CMK (cell line): ENCODE measurements at regions not wholly inside any gene's neighbourhood (a gene's known extent, or its start where the extent isn't known, plus 50 kb on each side); places are given as distances from the start of the nearest gene placed in this dataset.

ENCODE experiments used
- DNase-seq: peaks from one replicate; pipeline ENCODE4 v3.0.0-alpha.2; 2010; ENCODE audit warnings: low read depth

DNA sequence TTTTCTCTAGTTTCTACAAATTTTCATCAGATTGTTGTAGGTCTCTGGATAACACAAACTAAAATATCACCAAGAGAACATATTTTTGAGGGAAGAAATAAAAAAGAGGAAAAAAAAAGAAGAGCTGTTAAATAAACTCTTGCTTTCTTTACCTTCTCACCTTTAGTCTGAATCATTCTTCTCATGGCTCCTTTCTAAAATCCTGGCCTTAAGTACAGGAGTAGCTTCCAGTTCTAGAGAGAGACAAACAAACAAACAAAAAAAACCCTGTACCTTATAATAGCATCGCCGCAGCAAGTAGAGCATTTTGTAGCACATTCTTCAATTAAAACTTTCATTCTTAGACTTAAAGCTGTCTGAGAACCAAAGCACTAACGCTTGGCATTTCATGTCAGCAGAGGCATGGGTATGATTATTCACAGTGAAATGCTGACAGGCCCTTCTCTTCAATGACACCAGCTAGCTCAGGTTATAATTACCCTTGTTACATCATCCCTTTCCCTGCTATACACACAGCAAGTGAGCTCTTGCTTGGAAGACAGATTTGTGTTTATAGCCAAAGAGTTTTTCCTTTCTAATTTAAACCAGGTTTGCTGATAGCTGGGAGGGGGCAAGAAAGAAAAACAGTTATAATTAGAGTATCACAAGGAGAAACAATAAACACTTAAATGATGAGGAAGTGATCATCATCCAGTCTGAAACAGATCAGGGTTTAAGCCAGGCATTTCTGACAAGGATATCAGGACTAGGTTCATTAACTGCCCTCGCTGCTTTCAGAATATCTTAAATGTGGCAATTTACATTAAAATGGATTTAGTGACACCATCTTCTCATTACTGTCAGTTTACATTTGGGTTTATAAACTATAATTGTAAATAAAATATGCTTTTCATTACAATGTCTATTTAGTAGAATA, 510.9 kb upstream of the ZNF608 start:
- DNase-seq, result no peak

DNA sequence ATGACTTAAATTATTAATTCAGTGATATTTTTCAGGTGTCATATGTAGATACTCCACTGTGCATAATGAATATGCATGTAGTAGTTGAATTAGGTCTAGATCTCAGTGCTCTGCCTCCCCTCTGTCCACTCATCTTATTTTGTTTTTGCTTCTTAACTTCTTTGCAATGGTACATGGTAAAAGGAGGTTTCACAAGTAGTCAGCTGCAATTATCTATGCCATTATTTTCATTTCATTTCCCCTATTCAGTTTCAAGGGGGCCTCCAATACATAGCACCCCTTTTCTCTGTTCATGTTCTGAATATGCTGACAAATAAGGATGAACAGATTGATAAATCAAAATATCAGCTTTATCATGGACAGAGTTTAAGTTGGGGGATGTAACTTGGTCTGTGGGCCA, 511.6 kb upstream of the ZNF608 start:
- DNase-seq, result no peak

DNA sequence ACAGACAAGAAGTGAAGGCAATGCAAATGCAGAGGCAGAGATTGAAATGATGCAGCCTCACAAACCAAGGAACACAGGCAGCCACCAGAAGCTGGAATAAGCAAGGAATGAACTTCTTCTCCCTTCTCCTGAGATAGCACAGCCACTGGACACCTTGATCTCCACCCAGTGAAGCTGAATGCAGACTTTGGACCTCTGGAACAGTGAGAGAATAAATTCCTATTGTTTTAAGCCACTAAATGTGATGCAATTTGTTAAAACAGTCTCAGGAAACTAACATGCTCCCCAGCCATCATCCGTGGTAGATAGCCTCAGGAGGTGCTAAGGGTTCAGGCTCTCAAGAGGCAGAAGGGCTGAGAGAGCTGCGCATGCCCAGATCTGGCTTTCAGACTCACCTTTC, 512.2 kb upstream of the ZNF608 start:
- DNase-seq, result no peak

DNA sequence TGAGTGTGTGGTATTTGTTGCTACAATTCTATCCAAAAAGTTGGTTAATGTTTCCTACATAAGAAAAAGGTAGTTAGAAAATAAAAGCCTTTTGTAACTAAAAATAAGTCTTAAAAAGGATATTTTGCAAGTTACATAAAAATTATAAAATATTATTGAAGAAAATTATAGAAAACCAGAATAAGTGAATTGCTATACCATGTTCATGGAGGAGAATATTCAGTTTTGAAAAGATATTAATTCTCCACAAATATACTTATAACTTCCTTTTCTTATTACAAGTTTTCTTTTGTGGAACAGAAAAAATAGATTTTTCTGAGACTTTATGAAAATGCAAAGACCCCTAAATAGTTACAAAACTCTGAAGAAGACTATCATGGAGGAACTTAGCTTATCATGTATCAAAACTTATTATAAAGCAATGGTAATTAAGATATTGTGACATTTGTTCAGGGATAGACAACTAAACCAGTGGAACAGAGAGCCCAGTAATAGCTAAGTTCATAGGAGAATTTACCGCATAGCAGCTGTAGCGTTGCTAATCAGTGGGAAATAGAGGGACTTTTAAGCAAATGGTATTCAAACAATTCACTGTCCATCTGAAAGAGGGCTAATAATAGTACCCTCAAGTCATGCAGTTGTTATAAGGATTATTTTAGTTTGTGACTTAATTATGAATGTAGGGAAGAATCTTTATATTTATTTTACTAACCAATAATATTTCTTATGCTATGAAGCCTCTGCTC, 515.2 kb upstream of the ZNF608 start:
- no peak for DNase-seq

GRCh38 chr5:125262782-125263181, 516.3 kb upstream of the ZNF608 start:
- no peak for DNase-seq

DNA sequence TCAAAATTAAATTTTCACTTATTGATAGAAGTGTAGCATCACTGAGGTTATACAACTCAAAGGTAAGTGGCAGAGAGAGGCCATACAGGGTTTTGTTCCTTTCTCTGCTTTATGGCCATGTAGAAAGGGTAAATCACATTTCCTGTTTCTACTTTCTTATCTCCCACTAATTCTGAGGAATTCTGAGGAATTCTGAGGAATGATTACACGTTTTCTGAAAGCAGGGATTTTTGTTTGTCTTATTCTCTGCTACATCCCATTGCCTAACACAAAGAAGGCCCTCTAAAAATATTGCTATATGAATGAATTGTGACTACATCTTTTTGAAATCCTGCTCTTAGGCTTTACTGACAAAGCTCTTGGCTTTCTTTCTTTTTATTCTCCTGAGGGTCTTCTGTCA, 516.9 kb upstream of the ZNF608 start:
- DNase-seq, result no peak

GRCh38 chr5:125266106-125266505, 519.7 kb upstream of the ZNF608 start:
- DNase-seq, result no peak

DNA sequence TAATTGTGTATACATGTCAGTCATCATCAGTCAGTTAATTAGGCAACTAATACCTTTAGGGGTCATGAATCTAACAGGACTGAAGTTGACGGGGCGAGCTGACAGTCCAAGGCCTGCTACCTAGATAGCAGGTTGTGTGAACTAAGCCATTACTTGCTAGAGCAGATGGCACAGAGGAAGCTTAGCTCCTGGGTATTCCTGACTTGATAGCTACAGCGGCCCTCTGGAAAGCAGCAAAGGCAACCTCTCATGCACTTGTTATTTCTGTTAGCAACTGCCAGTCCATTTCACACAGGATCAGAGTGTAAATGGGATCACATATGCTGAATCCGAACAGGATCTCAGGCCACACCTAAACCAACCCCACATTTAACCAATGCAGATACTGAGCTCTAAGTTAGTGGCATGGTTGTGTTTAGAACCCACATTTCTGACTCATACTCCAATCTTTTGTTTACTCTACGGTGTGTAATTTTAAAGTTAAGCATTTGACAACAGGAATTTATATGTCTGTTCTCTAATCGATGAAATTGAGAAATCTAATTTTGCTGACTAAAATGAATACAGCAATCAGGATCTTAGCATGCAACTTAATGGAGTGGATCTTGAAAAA, 521.3 kb upstream of the ZNF608 start:
- no peak for DNase-seq

DNA sequence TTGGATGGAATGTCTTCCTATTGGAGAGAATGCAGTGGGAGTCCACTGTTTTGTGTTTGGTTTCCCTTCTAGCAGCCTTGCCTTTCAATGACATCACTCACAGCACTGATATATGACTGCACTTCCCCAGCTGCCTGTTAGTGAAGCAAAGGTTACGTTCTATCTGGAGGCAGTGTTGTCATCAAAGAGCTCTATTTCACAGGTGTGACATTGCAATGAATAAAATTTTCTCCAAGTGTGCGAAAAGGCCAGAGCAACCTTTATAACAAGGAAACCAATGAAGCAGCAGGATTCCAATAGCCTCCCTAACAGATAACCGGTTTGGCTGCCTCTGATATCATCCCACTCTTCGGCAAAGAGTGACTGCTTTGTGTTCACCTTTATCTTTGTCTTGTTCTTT, 523.5 kb upstream of the ZNF608 start:
- DNase-seq, result no peak

DNA sequence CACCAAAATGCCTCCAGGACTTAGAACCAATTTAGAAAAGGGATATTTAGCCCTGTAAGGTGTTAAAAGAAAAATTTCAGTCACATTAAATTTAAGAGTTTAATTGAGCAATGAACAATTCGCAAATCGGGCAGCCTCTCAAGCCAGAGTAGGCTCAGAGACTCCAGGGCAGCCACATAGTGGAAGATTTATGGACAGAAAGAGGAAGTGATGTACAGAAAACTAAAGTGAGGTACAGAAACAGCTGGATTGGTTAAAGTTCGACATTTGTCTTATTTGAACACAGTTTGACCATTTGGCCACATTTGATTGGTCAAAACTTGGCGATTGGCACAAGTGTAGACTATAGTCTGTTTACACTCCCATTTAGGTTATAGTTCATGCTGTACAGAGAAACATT, 525.9 kb upstream of the ZNF608 start:
- DNase-seq, result no peak

DNA sequence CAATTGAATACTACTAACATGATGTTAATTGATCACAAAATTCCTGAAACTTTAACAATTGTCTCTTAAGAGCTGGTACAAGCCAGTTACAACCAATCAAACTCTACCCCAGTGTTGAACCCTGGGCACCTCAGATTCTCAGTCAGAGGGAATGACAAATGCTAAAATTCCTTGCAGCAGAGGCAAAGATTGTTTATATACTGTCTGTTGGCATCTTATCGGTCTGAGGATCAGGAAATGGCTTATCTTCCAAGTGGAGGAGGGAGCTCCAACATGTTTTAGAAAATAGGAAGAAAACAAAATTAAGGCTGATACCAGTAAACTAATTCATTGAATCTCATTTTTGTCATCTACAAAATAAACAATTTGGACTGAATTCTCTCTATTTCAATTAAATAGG, 527.8 kb upstream of the ZNF608 start:
- no peak for DNase-seq

GRCh38 chr5:125274938-125275724, 528.7 kb upstream of the ZNF608 start:
- no peak for DNase-seq

DNA sequence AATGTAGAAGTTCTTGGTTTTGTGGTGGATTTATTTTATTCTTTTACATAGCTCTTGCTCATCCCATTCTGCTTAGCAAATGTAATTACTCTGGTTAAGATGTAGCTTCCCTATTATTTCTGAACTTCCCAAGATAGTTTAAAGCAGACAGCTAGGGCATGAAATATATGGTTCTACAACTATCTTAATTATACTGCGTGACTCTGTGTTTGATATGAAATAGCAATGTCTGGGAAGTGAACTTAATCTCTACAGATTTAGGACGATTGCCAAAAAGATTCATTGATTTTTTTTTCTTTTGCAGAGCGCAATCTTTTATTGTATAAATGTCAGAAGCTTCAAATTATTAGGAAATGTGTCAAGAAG, 529.3 kb upstream of the ZNF608 start:
- no peak for DNase-seq

- no peak for DNase-seq
These were observed 529.7 kb upstream of the ZNF608 start for GRCh38 chr5:125276096-125276495.

DNA sequence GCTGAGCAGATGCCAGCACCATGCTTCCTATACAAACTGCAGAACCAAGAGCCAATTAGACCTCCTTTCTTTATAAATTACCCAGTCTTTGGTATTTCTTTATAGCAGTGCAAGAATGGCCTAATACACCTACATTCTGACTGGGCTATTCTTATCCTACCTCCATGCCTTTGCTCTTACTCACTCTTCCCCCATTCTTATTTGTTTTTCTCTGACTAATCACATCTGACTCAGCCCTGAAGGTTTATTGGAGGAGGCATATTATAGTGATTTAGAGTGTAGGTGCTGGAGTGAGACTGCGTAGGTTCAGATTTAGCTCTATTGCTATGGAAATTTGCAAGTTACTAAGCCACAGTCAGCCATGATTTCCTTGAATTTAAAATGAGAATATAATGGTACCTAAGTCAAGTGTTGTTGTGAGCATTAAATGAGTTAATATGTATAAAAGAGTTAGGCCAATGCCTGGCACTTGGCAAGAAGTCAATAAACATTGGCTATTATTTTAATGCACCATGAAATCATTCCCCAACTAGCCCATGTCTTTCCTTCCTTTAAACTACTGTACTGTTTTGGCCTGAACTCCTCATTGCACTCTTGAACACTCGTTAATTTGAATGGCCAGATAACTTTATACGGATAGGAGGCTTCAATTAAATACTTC, 531.2 kb upstream of the ZNF608 start:
- no peak for DNase-seq

DNA sequence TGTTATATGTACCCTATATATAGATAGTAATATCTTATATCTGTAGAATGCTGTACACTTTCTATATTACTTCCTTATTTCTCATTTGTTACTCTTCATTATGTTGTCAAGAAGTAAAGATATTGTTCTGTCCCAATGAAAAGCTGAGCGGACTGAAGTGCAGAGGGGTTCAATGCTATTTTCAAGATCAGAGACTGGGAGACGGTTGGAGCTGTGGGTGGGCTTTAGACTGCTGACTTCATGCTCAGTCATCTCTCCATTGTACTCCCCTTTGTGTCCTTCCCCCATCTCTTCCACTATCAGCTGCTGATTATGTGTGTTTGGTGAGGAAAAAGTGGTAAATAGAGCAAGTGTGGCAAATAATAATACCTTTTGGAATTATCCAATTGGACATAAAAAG, 532.3 kb upstream of the ZNF608 start:
- DNase-seq, result no peak

- DNase-seq, result no peak
These were observed 535.2 kb upstream of the ZNF608 start for GRCh38 chr5:125281667-125282066.

DNA sequence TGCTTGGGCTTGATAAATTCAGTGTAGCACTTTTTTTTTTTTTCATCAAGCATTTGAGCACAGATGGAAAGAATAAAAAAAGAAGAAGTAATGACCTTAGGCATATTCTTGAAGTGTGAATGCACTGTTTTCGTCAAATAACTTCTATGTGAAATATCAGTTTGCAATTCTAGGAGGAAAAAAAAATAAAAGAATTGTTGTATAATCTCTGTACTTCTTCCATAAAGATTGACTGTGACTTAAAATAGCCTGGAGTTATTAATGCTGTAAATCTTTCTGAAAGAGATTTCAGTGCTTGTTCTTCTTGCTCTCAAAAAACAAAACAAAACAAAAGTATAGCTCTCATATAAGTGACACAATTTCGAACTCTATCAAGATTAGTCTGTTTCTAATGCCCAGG, 536.9 kb upstream of the ZNF608 start:
- DNase-seq, result no peak

DNA sequence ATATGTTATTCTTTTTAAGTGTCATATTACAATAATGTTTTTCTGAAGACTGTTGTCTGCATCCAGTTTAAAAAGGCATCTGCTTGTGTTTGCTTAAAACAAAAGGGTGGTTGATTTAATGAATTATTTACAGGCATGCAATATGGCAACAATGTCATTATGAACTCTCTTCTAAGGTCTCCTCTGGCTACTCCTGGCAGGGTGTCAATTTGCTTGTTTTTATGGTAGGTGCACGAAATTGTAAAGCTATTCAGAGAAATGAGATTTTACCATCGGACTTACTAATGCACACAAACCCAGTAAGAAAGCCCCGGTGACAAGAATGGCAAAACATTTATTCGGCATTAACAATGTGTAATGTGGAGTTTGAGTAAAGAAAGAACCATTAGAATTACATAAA, 539.8 kb upstream of the ZNF608 start:
- no peak for DNase-seq

DNA sequence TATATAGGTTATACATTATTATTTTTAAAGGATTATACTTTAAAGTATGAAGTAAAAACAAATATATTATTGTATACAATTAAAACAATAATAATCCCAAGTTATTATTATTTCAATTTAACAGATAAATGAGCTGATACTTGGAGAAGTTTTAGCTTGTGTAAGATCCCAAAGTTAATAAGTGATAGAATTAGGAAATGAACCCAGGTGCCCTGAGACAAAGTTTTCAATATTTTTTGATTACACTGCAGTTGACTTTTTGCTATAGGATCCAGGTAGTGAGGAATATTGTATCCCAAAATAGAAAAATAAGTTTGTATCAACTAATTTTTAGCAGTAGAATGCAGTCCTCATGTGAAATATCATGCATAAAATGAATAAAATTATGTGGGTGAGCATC, 543.2 kb upstream of the ZNF608 start:
- no peak for DNase-seq

DNA sequence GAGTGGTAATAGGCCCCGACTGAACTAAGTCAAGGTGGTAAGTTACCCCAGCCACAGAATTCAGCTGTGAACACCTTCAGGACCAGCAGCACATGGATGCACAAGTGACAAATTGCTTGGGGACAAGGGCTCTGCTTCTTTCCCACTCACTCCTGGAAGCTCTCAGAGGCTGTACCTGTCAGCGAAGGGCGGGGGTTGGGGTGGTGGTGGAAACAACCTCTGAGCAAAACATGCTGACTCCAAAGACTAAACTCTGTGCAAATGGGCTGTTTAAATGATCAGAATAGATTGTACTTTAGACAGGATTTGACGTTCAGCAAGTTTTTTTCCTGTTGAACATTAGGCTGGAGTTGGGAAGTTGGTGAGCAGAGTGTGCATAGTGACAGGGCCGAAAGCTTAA, 544.5 kb upstream of the ZNF608 start:
- no peak for DNase-seq

DNA sequence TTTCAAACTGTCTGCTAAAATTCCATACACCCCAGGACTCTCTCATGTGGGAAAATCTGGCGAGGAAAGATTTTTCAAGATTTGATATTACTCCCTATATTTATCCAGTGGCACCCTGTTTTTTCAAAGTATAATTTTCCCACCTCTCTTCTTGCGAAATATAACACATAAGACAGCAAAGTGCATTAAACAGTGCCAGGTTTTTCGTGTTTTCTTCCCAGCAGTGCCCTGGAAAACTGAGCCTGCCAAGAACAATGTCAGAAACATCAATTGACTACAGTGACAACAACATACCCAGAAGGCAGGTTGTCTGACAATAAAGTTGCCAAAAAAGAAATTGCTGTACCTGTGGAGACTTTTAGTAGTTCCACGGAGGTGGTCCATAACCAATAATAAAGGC, 545.0 kb upstream of the ZNF608 start:
- DNase-seq, result no peak
